ENCODE measurements at regions not wholly inside any gene's neighbourhood (a gene's known extent, or its start where the extent isn't known, plus 50 kb on each side); places are given as distances from the start of the nearest gene placed in this dataset.

DNA sequence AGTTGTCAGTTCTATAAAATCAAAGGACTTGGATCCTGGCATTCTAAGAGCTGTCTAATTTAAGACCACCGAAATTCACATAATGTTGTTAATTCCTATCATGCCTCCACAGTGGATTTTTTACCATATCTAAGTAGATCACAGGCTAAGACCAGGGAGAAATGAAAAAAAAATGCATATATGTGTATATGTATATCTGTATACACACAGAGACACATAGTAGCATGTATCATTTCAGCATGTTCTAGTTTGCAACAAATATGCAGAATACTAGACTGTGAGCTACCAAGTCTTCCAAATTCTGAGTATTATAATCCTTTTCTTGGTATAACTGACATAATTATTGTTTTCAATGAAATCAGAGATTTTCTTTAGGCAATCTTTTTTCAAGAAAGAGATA lies 267.6 kb upstream of the TSHZ2 start:
- no peak overlapping the region for H3K9ac ChIP-seq (replicated peaks in 1 of 4; ENCODE audit: extremely low read depth in 1 of 4, low read depth in 3 of 4, low read length in 3 of 4)
- H3K23ac ChIP-seq (ENCODE audit: insufficient read length), result no peak overlapping the region
- H4K91ac ChIP-seq (replicated peaks; ENCODE audit: insufficient read length, low read length), result no peak overlapping the region
- no peak overlapping the region for H3K56ac ChIP-seq (replicated peaks; ENCODE audit: insufficient read length, low read depth, low read length)
- H4K8ac ChIP-seq (ENCODE audit: extremely low read depth, insufficient read depth, low read length), result no peak overlapping the region
- CTCF ChIA-PET (ENCODE audit: partially characterized antibody), result no interaction called here
- H3K79me1 ChIP-seq (ENCODE audit: low read depth, low read length), result no peaks in the 10 kb centered on the region
- peaks cover 0 to 3% of the 10 kb centered on the region in 2 experiments; a peak in 1 of 4 replicates for H3K9me3 ChIP-seq (ENCODE audit: insufficient read depth in 2 of 2, low read depth in 1 of 2, low read length in 1 of 2)
- H4K20me1 ChIP-seq (replicated peaks in 1 of 2; ENCODE audit: control insufficient read depth in 1 of 2, insufficient read depth in 2 of 2, low read length in 2 of 2), result no peaks in the 10 kb centered on the region
- no peak overlapping the region for H2BK15ac ChIP-seq (ENCODE audit: low read length)
- H2BK12ac ChIP-seq (ENCODE audit: low read depth, low read length), result no peak overlapping the region
- no peaks in the 10 kb centered on the region; the same call in 1 of the 2 replicates for H3K23me2 ChIP-seq (ENCODE audit: low read depth, low read length)
- DNase-seq (ENCODE audit: low read depth in 1 of 2, low spot score in 2 of 2) (no peak), FAIRE-seq (no peak)
- 94% methylated on average over 1 of the region's 1 CpG; no CpG with 5 or more reads in 1 of the 2 experiments for WGBS, 2 experiments (ENCODE audit: extremely low coverage in 1 of 2, insufficient coverage in 1 of 2, insufficient read length in 1 of 2, insufficient replicate concordance in 2 of 2, low coverage in 1 of 2, low lambda C conversion rate in 2 of 2, missing lambda C conversion rate in 1 of 2)
- H3K14ac ChIP-seq (ENCODE audit: insufficient read length), result no peak overlapping the region
- H4K5ac ChIP-seq (ENCODE audit: insufficient read length, low read depth, low read length), result no peak overlapping the region
- H2AFZ ChIP-seq (ENCODE audit: low read length), result no peak overlapping the region
- H3K4me3 ChIP-seq (ENCODE audit: extremely low read depth in 1 of 4, insufficient read depth in 2 of 4, low read depth in 3 of 4, low read length in 4 of 4), result no peak overlapping the region
- H2BK120ac ChIP-seq (replicated peaks; ENCODE audit: low read depth, low read length), result no peak overlapping the region
- no peak overlapping the region for H3K4ac ChIP-seq (replicated peaks; ENCODE audit: insufficient read length, low read depth, low read length)
- peaks cover 0 to 3% (median 0%) of the 10 kb centered on the region in 4 experiments; a peak in 1 of 7 replicates for H3K4me1 ChIP-seq (replicated peaks in 1 of 4; ENCODE audit: control insufficient read depth in 3 of 4, insufficient read depth in 4 of 4, low read length in 3 of 4)
- no peak overlapping the region for H3K27ac ChIP-seq (ENCODE audit: low read depth, low read length)
- no peak overlapping the region for H3K4me2 ChIP-seq (ENCODE audit: insufficient read depth in 1 of 2, low read depth in 2 of 2, low read length in 2 of 2)
- H2BK5ac ChIP-seq (ENCODE audit: low read depth, low read length), result no peak overlapping the region
- no peak overlapping the region for H3K18ac ChIP-seq (ENCODE audit: extremely low read depth, low read length)
- no peak for TF ChIP-seq GABPA (IDR thresholded peaks at IDR 0.05; ENCODE audit: borderline replicate concordance, insufficient read depth, low read length)
- no peak for TF ChIP-seq SP1 (IDR thresholded peaks at IDR 0.05; ENCODE audit: low read depth, low read length)
- no peak for TF ChIP-seq EZH2 (IDR thresholded peaks at IDR 0.05; ENCODE audit: low read depth, low read length, severe bottlenecking)
- no peaks in the 10 kb centered on the region for H3K36me3 ChIP-seq (ENCODE audit: control insufficient read depth in 2 of 4, insufficient read depth in 4 of 4, low read length in 3 of 4)
- no peak overlapping the region for H2AK5ac ChIP-seq (ENCODE audit: low read depth, low read length)
- H3K27me3 ChIP-seq (replicated peaks in 1 of 4; ENCODE audit: control insufficient read depth in 3 of 4, extremely low read depth in 1 of 4, insufficient read depth in 3 of 4, low read length in 3 of 4), result no peaks in the 10 kb centered on the region
- H3K79me2 ChIP-seq (ENCODE audit: control insufficient read depth in 1 of 2, insufficient read depth in 2 of 2, low read length in 2 of 2), result no peaks in the 10 kb centered on the region
- POLR2A ChIA-PET (ENCODE audit: partially characterized antibody), result interaction anchor here (0.6 kb wide), 1 partner anchor 19 kb away, joined by 3 read pairs; no protein-coding TSS in a partner anchor
- H2BK20ac ChIP-seq (ENCODE audit: low read length), result no peak overlapping the region

Measured in H1 (cell line).